DOHH2 (cell line): ENCODE measurements at regions not wholly inside any gene's neighbourhood (a gene's known extent, or its start where the extent isn't known, plus 50 kb on each side); places are given as distances from the start of the nearest gene placed in this dataset.

Source experiments
- H3F3A ChIP-seq: fragments of 200-600 bp; sonication (generic), shearing (Covaris generic); 2 replicates; pipeline ENCODE4 v1.6.0; 2016; ENCODE audit warnings: antibody characterized with exemption, mild to moderate bottlenecking; ENCODE audit not compliant: control insufficient read depth, insufficient read depth
- H3K27ac ChIP-seq: fragments of 200-600 bp; sonication (generic); 2 replicates; pipeline ENCODE4 v1.5.1; 2014; ENCODE audit warnings: low read depth, mild to moderate bottlenecking, low read length, moderate library complexity
- H3K27me3 ChIP-seq: fragments of 200-600 bp; sonication (generic); 2 replicates; pipeline ENCODE4 v1.6.1; 2014; ENCODE audit warnings: mild to moderate bottlenecking, low read length, mixed read lengths; ENCODE audit not compliant: control insufficient read depth
- H3K36me3 ChIP-seq: fragments of 200-600 bp; sonication (generic); 2 replicates; pipeline ENCODE4 v1.6.1; 2014; ENCODE audit warnings: mild to moderate bottlenecking, low read length, moderate library complexity, mixed read lengths; ENCODE audit not compliant: control insufficient read depth
- H3K4me1 ChIP-seq: fragments of 200-600 bp; sonication (generic); 2 replicates; pipeline ENCODE4 v1.6.1; 2014; ENCODE audit warnings: mild to moderate bottlenecking, low read length, mixed read lengths; ENCODE audit not compliant: control insufficient read depth
- H3K4me2 ChIP-seq: fragments of 200-600 bp; sonication (generic); 2 replicates; pipeline ENCODE4 v1.6.0; 2014; ENCODE audit warnings: mild to moderate bottlenecking, low read length, moderate library complexity
- H3K4me3 ChIP-seq: fragments of 200-600 bp; sonication (generic); 2 replicates; pipeline ENCODE4 v1.5.1; 2014; ENCODE audit warnings: mild to moderate bottlenecking, low read length, mixed read lengths
- H3K79me2 ChIP-seq: fragments of 200-600 bp; sonication (generic); 2 replicates; pipeline ENCODE4 v1.6.1; 2014; ENCODE audit warnings: mild to moderate bottlenecking, low read length, mixed read lengths; ENCODE audit not compliant: control insufficient read depth
- H3K9me2 ChIP-seq: fragments of 200-600 bp; sonication (generic); replicated peaks from 2 replicates; pipeline ENCODE4 v1.6.1; 2014; ENCODE audit warnings: mild to moderate bottlenecking, low read length, mixed read lengths; ENCODE audit not compliant: control insufficient read depth
- H3K9me3 ChIP-seq: fragments of 200-600 bp; sonication (generic); 2 replicates; pipeline ENCODE4 v1.6.1; 2014; ENCODE audit warnings: antibody characterized with exemption, low read length, mixed read lengths; ENCODE audit not compliant: control insufficient read depth, insufficient read depth
- H4K20me1 ChIP-seq: fragments of 200-600 bp; sonication (generic); 2 replicates; pipeline ENCODE4 v1.6.0; 2014; ENCODE audit warnings: low read depth, mild to moderate bottlenecking, antibody characterized with exemption, low read length, moderate library complexity; ENCODE audit not compliant: control insufficient read depth, insufficient read depth
- CTCF ChIP-seq: fragments of 200-600 bp; sonication (generic); IDR thresholded peaks from one replicate; pipeline ENCODE4 v1.5.1; 2014; ENCODE audit warnings: antibody characterized with exemption, mild to moderate bottlenecking, low read depth, low read length; ENCODE audit not compliant: poor library complexity, severe bottlenecking
- EZH2phosphoT487 ChIP-seq: fragments of 200-600 bp; sonication (generic); IDR thresholded peaks from 2 replicates; pipeline ENCODE4 v1.6.1; 2017; ENCODE audit warnings: borderline replicate concordance, mild to moderate bottlenecking, antibody characterized with exemption, low read length, moderate library complexity, mixed read lengths

DNA sequence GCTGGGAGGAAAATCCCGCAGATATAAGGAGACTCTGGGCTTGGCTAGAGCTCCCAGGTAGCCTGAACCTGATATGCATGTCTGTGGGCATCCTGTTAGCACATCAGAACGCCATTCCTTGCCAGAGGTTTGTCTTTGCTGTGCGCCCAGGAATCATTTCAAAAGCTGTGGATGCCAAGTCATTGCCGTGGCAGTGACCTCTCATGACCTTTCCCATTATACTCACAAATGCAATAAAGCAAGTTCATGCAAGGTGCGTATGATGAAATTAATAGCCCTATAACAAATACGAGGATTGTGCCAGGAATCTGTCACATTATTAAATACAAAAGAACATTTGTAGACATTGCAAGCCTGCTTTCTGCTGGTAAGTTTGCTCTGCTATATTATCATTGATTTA lies 229.1 kb upstream of the PELI2 start:
- no peak overlapping the region for H3K4me3 ChIP-seq
- H3K9me2 ChIP-seq: no peaks in the 10 kb centered on the region
- TF ChIP-seq CTCF (no peak), EZH2phosphoT487 (no peak)
- H3K27ac ChIP-seq: no peak overlapping the region
- no peaks in the 10 kb centered on the region for H3K27me3 ChIP-seq
- H3K4me2 ChIP-seq: no peak overlapping the region
- no peaks in the 10 kb centered on the region for H3F3A ChIP-seq
- no peaks in the 10 kb centered on the region for H4K20me1 ChIP-seq
- H3K36me3 ChIP-seq: no peaks in the 10 kb centered on the region
- no peaks in the 10 kb centered on the region for H3K79me2 ChIP-seq
- no peaks in the 10 kb centered on the region for H3K4me1 ChIP-seq
- no peaks in the 10 kb centered on the region for H3K9me3 ChIP-seq

DNA sequence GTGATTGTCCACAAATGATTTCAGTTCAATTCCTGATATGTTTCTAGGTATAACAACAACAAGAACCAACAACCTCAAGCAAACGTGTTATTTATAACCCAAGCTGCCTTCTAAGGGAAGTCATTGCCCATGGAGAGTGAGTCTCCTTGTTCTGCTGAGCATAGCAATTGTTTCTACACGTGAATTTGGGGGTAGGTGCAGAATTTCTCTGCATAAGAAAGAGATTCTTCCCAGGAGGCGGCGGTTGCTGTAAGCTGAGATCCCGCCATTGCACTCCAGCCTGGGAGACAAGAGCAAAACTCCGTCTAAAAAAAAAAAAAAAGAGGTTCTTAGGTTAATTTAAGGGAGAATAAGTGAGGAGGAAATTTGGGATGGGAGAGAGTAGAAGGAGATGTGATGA lies 226.5 kb upstream of the PELI2 start:
- no peaks in the 10 kb centered on the region for H3K9me3 ChIP-seq
- H3K4me3 ChIP-seq: no peak overlapping the region
- H3K79me2 ChIP-seq: no peaks in the 10 kb centered on the region
- H3K27ac ChIP-seq: no peak overlapping the region
- H3K4me2 ChIP-seq: no peak overlapping the region
- no peaks in the 10 kb centered on the region for H3K9me2 ChIP-seq
- no peaks in the 10 kb centered on the region for H3K27me3 ChIP-seq
- H3K4me1 ChIP-seq: no peaks in the 10 kb centered on the region
- no peaks in the 10 kb centered on the region for H3F3A ChIP-seq
- H3K36me3 ChIP-seq: no peaks in the 10 kb centered on the region
- TF ChIP-seq CTCF (no peak), EZH2phosphoT487 (no peak)
- H4K20me1 ChIP-seq: no peaks in the 10 kb centered on the region

- Histone ChIP-seq H3K4me2 (no peak overlapping the region), H3K79me2 (no peaks in the 10 kb centered on the region), H3K4me1 (no peaks in the 10 kb centered on the region), H3K4me3 (no peak overlapping the region), H3K9me2 (no peaks in the 10 kb centered on the region), H3K9me3 (no peaks in the 10 kb centered on the region), H3K36me3 (no peaks in the 10 kb centered on the region), H3K27ac (no peak overlapping the region), H4K20me1 (no peaks in the 10 kb centered on the region), H3K27me3 (no peaks in the 10 kb centered on the region), H3F3A (no peaks in the 10 kb centered on the region)
- no peak for TF ChIP-seq EZH2phosphoT487
- TF ChIP-seq CTCF: no peak
Observed at GRCh38 chr14:55892906-55893305, 225.3 kb upstream of the PELI2 start.

DNA sequence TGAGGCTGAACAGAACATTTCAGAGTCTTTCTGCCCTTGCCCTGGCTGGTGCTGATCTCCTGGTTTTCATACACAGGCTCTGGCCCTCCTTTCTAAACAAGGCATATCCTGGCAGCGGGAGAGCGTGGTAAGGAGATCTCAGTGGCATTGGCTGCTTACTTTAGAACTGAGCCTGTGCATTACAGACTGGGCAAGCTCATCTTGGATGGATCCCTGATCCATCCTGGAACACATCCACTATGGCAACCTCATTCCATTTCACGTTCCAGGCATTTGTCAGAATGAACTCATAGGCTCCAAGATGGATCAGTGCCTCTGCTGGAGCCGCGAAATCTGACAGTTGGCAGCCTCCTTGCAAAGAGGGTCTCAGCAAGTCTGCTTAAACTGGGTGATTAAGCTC lies 224.5 kb upstream of the PELI2 start:
- Histone ChIP-seq H3F3A (no peaks in the 10 kb centered on the region), H3K9me2 (no peaks in the 10 kb centered on the region)

More for the DNA sequence above, 224.5 kb upstream of the PELI2 start:
- H3K4me2 ChIP-seq: no peak overlapping the region
- no peaks in the 10 kb centered on the region for H3K9me3 ChIP-seq
- H4K20me1 ChIP-seq: no peaks in the 10 kb centered on the region
- no peak for TF ChIP-seq CTCF
- TF ChIP-seq EZH2phosphoT487: no peak
- H3K27me3 ChIP-seq: no peaks in the 10 kb centered on the region
- H3K4me3 ChIP-seq: no peak overlapping the region
- no peaks in the 10 kb centered on the region for H3K79me2 ChIP-seq
- no peak overlapping the region for H3K27ac ChIP-seq
- no peaks in the 10 kb centered on the region for H3K36me3 ChIP-seq
- H3K4me1 ChIP-seq: no peaks in the 10 kb centered on the region
